HEK293T (cell line): ENCODE measurements at regions not wholly inside any gene's neighbourhood (a gene's known extent, or its start where the extent isn't known, plus 50 kb on each side); places are given as distances from the start of the nearest gene placed in this dataset.

Experiments
- CTCF ChIA-PET: fragments of 350-600 bp; formaldehyde crosslinking; extraction: SDS; loops from one replicate; lab custom pipeline; 2021; ENCODE audit warnings: antibody characterized with exemption, inconsistent platforms; lab: Yijun Ruan, JAX
- POLR2A ChIA-PET: fragments of 350-600 bp; formaldehyde crosslinking; extraction: SDS; loops from one replicate; lab custom pipeline; 2020; ENCODE audit warnings: antibody characterized with exemption, inconsistent platforms; lab: Yijun Ruan, JAX
- DNase-seq: peaks from one replicate; pipeline ENCODE4 v3.0.0; 2012; ENCODE audit warnings: mixed read lengths; ENCODE audit errors: extremely low spot score
- ARNT ChIP-seq: fragments of 450-650 bp; IDR thresholded peaks from 2 replicates; pipeline ENCODE4 v1.6.1; 2017; ENCODE audit warnings: mild to moderate bottlenecking
- BHLHE40 ChIP-seq: fragments of 450-650 bp; IDR thresholded peaks from 2 replicates; pipeline ENCODE4 v1.6.1; 2016; ENCODE audit warnings: mild to moderate bottlenecking, moderate library complexity, borderline replicate concordance
- CTBP1 ChIP-seq: fragments of 450-650 bp; IDR thresholded peaks from 2 replicates; pipeline ENCODE4 v1.6.1; 2016; ENCODE audit warnings: borderline replicate concordance
- ELF4 ChIP-seq: fragments of 450-650 bp; IDR thresholded peaks from 2 replicates; pipeline ENCODE4 v1.6.1; 2017; ENCODE audit warnings: antibody characterized with exemption
- FOXA1 ChIP-seq: fragments of 450-650 bp; IDR thresholded peaks from 2 replicates; pipeline ENCODE4 v1.6.1; 2016; ENCODE audit warnings: mild to moderate bottlenecking
- FOXK2 ChIP-seq: fragments of 450-650 bp; IDR thresholded peaks from 2 replicates; pipeline ENCODE4 v1.6.1; 2016; ENCODE audit warnings: mild to moderate bottlenecking
- FOXM1 ChIP-seq: fragments of 450-650 bp; IDR thresholded peaks from 2 replicates; pipeline ENCODE4 v1.6.1; 2017; ENCODE audit warnings: mild to moderate bottlenecking, borderline replicate concordance
- HDGF ChIP-seq: fragments of 450-650 bp; IDR thresholded peaks from 2 replicates; pipeline ENCODE4 v1.6.1; 2017; ENCODE audit warnings: antibody characterized with exemption, borderline replicate concordance
- L3MBTL2 ChIP-seq: fragments of 450-650 bp; conservative IDR thresholded peaks from 2 replicates; pipeline ENCODE4 v1.6.1; 2016; ENCODE audit warnings: mild to moderate bottlenecking
- LEF1 ChIP-seq: fragments of 450-650 bp; IDR thresholded peaks from 2 replicates; pipeline ENCODE4 v1.6.1; 2017; ENCODE audit warnings: mild to moderate bottlenecking, borderline replicate concordance
- NFRKB ChIP-seq: fragments of 450-650 bp; IDR thresholded peaks from 2 replicates; pipeline ENCODE4 v1.6.1; 2016; ENCODE audit warnings: mild to moderate bottlenecking, moderate library complexity
- PKNOX1 ChIP-seq: fragments of 450-650 bp; IDR thresholded peaks from 2 replicates; pipeline ENCODE4 v1.6.1; 2016
- SP1 ChIP-seq: fragments of 450-650 bp; IDR thresholded peaks from 2 replicates; pipeline ENCODE4 v1.6.1; 2017
- SUZ12 ChIP-seq: fragments of 450-650 bp; IDR thresholded peaks from 2 replicates; pipeline ENCODE4 v1.6.1; 2016; ENCODE audit warnings: mild to moderate bottlenecking
- TARDBP ChIP-seq: fragments of 450-650 bp; IDR thresholded peaks from 2 replicates; pipeline ENCODE4 v1.6.1; 2016
- ZNF384 ChIP-seq: fragments of 450-650 bp; IDR thresholded peaks from 2 replicates; pipeline ENCODE4 v1.6.1; 2016

- no peak for DNase-seq
- ChIA-PET POLR2A (no interaction called here), CTCF (no interaction called here)
- no peak for TF ChIP-seq NFRKB
These were observed 296.1 kb upstream of the NT5C1B start for GRCh38 chr2:18885457-18885856.

- ChIA-PET CTCF (no interaction called here), POLR2A (no interaction called here)
- DNase-seq: no peak
- TF ChIP-seq FOXK2 (no peak), ZNF384 (no peak), NFRKB (no peak)
These were observed 294.5 kb upstream of the NT5C1B start for GRCh38 chr2:18883616-18884456.

GRCh38 chr2:18871430-18871829 lies 282.1 kb upstream of the NT5C1B start:
- POLR2A ChIA-PET: no interaction called here
- DNase-seq: no peak
- TF ChIP-seq L3MBTL2 (no peak), BHLHE40 (no peak), FOXK2 (no peak), NFRKB (no peak), ARNT (no peak), PKNOX1 (no peak), FOXA1 (no peak), SP1 (no peak), ELF4 (no peak), HDGF (no peak), FOXM1 (no peak), LEF1 (no peak), CTBP1 (no peak), TARDBP (no peak), ZNF384 (no peak), SUZ12 (no peak)
- CTCF ChIA-PET: interaction anchor here (0.6 kb wide), 1 partner anchor 426 kb away, joined by 3 read pairs; no protein-coding TSS in a partner anchor

GRCh38 chr2:18870307-18870706 lies 280.9 kb upstream of the NT5C1B start:
- no peak for DNase-seq
- TF ChIP-seq BHLHE40: no peak
- TF ChIP-seq SUZ12: no peak
- no peak for TF ChIP-seq ELF4
- TF ChIP-seq FOXA1: no peak
- TF ChIP-seq FOXK2: no peak
- no peak for TF ChIP-seq LEF1
- no peak for TF ChIP-seq ZNF384
- TF ChIP-seq NFRKB: no peak
- TF ChIP-seq L3MBTL2: no peak
- TF ChIP-seq HDGF: no peak
- no peak for TF ChIP-seq TARDBP
- TF ChIP-seq CTBP1: no peak
- no peak for TF ChIP-seq SP1
- TF ChIP-seq ARNT: no peak
- no peak for TF ChIP-seq PKNOX1
- no peak for TF ChIP-seq FOXM1
- CTCF ChIA-PET: no interaction called here
- POLR2A ChIA-PET: no interaction called here

- TF ChIP-seq FOXK2 (no peak), TARDBP (no peak), SUZ12 (no peak), SP1 (no peak), NFRKB (no peak), HDGF (no peak), LEF1 (no peak), FOXA1 (no peak), ELF4 (no peak), FOXM1 (no peak), BHLHE40 (no peak), L3MBTL2 (no peak)
- CTCF ChIA-PET: no interaction called here
- POLR2A ChIA-PET: no interaction called here
These were observed 272.6 kb upstream of the NT5C1B start for GRCh38 chr2:18861951-18862350.

GRCh38 chr2:18860179-18860578 lies 270.8 kb upstream of the NT5C1B start:
- no peak for DNase-seq
- TF ChIP-seq L3MBTL2: no peak
- TF ChIP-seq FOXM1: no peak
- TF ChIP-seq SP1: no peak
- no peak for TF ChIP-seq FOXK2
- TF ChIP-seq PKNOX1: no peak
- no peak for TF ChIP-seq ELF4
- TF ChIP-seq ARNT: no peak
- no peak for TF ChIP-seq FOXA1
- TF ChIP-seq BHLHE40: no peak
- POLR2A ChIA-PET: no interaction called here
- CTCF ChIA-PET: interaction anchor here (0.9 kb wide), 1 partner anchor 9 kb away, joined by 3 read pairs; no protein-coding TSS in a partner anchor

More at GRCh38 chr2:18861951-18862350, 272.6 kb upstream of the NT5C1B start:
- DNase-seq: no peak
